GM12878 (cell line): ENCODE measurements at regions not wholly inside any gene's neighbourhood (a gene's known extent, or its start where the extent isn't known, plus 50 kb on each side); places are given as distances from the start of the nearest gene placed in this dataset.

Experiments used
- ATAC-seq: fragments of 200-7000 bp; cut with Tn5 transposase; 3 replicates; pipeline ENCODE4 v1.9.1; 2020; ENCODE audit warnings: mild to moderate bottlenecking, moderate library complexity
- BruUV-seq: library from RNA; stranded (reverse); fragments of 400-500 nt; replicated peaks from 2 replicates; lab custom pipeline; 2021; lab: Mats Ljungman, UMichigan
- CTCF ChIA-PET: fragments of 300-600 bp; sonication (Branson Sonifier 250); formaldehyde crosslinking; extraction: SDS; loops from one replicate; lab custom pipeline; 2021; ENCODE audit warnings: inconsistent platforms; lab: Yijun Ruan, JAX
- POLR2A ChIA-PET: fragments of 350-600 bp; formaldehyde crosslinking; extraction: SDS; loops from one replicate; lab custom pipeline; 2021; ENCODE audit warnings: inconsistent platforms; lab: Charles Lee
- RAD21 ChIA-PET: fragments of 300-600 bp; sonication (Branson Sonifier 250); formaldehyde crosslinking; loops from one replicate; lab custom pipeline; 2023; ENCODE audit warnings: antibody characterized with exemption; ENCODE audit not compliant: unreplicated experiment; lab: Charles Lee
- SMC1A ChIA-PET: fragments of 300-600 bp; sonication (Branson Sonifier 250); formaldehyde crosslinking; loops from one replicate; lab custom pipeline; 2023; ENCODE audit not compliant: unreplicated experiment, uncharacterized antibody; lab: Charles Lee
- DNase-seq: peaks from one replicate; pipeline ENCODE4 v3.0.0-alpha.2; 2011; ENCODE audit warnings: low read depth, low spot score
- FAIRE-seq: peaks from 3 replicates; lab custom pipeline; 2011; peaks lifted over from hg19 to GRCh38; lab: Jason Lieb, UNC
- H2AFZ ChIP-seq: 2 replicates; pipeline ENCODE4 v1.6.0; 2011; ENCODE audit warnings: low read depth, low read length, control low read depth; ENCODE audit not compliant: control insufficient read depth
- H3K27ac ChIP-seq: 2 replicates; pipeline ENCODE4 v1.5.1; 2011; ENCODE audit warnings: control low read depth; ENCODE audit not compliant: control insufficient read depth, insufficient read depth
- H3K27me3 ChIP-seq, 2 experiments: replicated peaks in 1 of 2; 2 replicates each; pipeline versions ENCODE4 v1.6.0 to v1.6.1; 2011; ENCODE audit warnings: low read length in 1 of 2; ENCODE audit not compliant: control insufficient read depth in 2 of 2, insufficient read depth in 2 of 2
- H3K36me3 ChIP-seq, 2 experiments: 2 replicates each; pipeline ENCODE4 v1.5.1; 2011; ENCODE audit warnings: low read length in 1 of 2; ENCODE audit not compliant: control insufficient read depth in 2 of 2, insufficient read depth in 2 of 2
- H3K4me1 ChIP-seq: 2 replicates; pipeline ENCODE4 v1.6.1; 2011; ENCODE audit warnings: mild to moderate bottlenecking, low read length, moderate library complexity, mixed read lengths; ENCODE audit not compliant: control insufficient read depth, insufficient read depth
- H3K4me2 ChIP-seq: 2 replicates; pipeline ENCODE4 v1.6.0; 2011; ENCODE audit warnings: control low read depth; ENCODE audit not compliant: control insufficient read depth, insufficient read depth
- H3K4me3 ChIP-seq: fragments of 200-600 bp; sonication (generic); 2 replicates; pipeline ENCODE4 v1.5.1; 2016
- H3K79me2 ChIP-seq: 2 replicates; pipeline ENCODE4 v1.6.0; 2011; ENCODE audit warnings: low read length; ENCODE audit not compliant: control insufficient read depth, insufficient read depth
- H3K9ac ChIP-seq: 2 replicates; pipeline ENCODE4 v1.8.0; 2011; ENCODE audit warnings: low read length, control low read depth, mixed read lengths; ENCODE audit not compliant: control insufficient read depth, insufficient read depth
- H3K9me3 ChIP-seq: replicated peaks from 3 replicates; pipeline ENCODE4 v1.5.1; 2011; ENCODE audit warnings: mild to moderate bottlenecking, low read length; ENCODE audit not compliant: control insufficient read depth, insufficient read depth
- H4K20me1 ChIP-seq: 2 replicates; pipeline ENCODE4 v1.6.0; 2011; ENCODE audit not compliant: control insufficient read depth, insufficient read depth
- ATF3 ChIP-seq: IDR thresholded peaks from 2 replicates; pipeline ENCODE4 v1.6.1; 2011; ENCODE audit warnings: low read depth, mild to moderate bottlenecking, low read length, moderate library complexity, borderline replicate concordance; ENCODE audit errors: extremely low read depth
- CBFB ChIP-seq: IDR thresholded peaks from 2 replicates; pipeline ENCODE4 v1.6.1; 2016; ENCODE audit warnings: antibody characterized with exemption, low read depth
- EP300 ChIP-seq, 2 experiments: fragments of 150-350 bp in 1 of 2; IDR thresholded peaks; 2 replicates each; pipeline ENCODE4 v1.6.1; 2011 to 2012; ENCODE audit warnings: low read depth in 2 of 2, low read length in 2 of 2, borderline replicate concordance in 1 of 2, improper control_type of control experiment in 1 of 2, inconsistent platforms in 1 of 2; ENCODE audit not compliant: control insufficient read depth in 1 of 2
- FOXM1 ChIP-seq: IDR thresholded peaks from 2 replicates; pipeline ENCODE4 v1.6.1; 2012; ENCODE audit warnings: low read depth, mild to moderate bottlenecking, inconsistent platforms, low read length, moderate library complexity
- HDAC6 ChIP-seq: fragments of 200-600 bp; sonication (generic); IDR thresholded peaks from one replicate; pipeline ENCODE4 v1.8.0; 2017; ENCODE audit warnings: antibody characterized with exemption; ENCODE audit not compliant: unreplicated experiment
- NR2F1 ChIP-seq: fragments of 450-650 bp; conservative IDR thresholded peaks from 2 replicates; pipeline ENCODE4 v1.6.1; 2017; ENCODE audit warnings: mild to moderate bottlenecking
- RB1 ChIP-seq: fragments of 450-650 bp; formaldehyde crosslinking; IDR thresholded peaks from 2 replicates; pipeline ENCODE4 v1.6.1; 2017; ENCODE audit warnings: mild to moderate bottlenecking, borderline replicate concordance
- RBBP5 ChIP-seq: fragments of 200-600 bp; sonication (generic); conservative IDR thresholded peaks from 2 replicates; pipeline ENCODE4 v1.6.1; 2016
- STAT1 ChIP-seq: fragments of 450-650 bp; conservative IDR thresholded peaks from 2 replicates; pipeline ENCODE4 v1.6.1; 2014; ENCODE audit warnings: antibody characterized with exemption, mild to moderate bottlenecking
- USF1 ChIP-seq: IDR thresholded peaks from 2 replicates; pipeline ENCODE4 v1.6.1; 2011; ENCODE audit warnings: borderline replicate concordance, low read depth, mild to moderate bottlenecking, moderate library complexity, mixed read lengths, low read length; ENCODE audit not compliant: insufficient read depth; ENCODE audit errors: extremely low read length
- in situ Hi-C: fragments of 300-500 bp; cut with MboI; formaldehyde crosslinking; loops from 9 replicates; pipeline ENCODE4 v1.14.3; 2018; ENCODE audit warnings: mixed read lengths
- intact Hi-C: fragments of 100-400 bp; cut with micrococcal nuclease; formaldehyde crosslinking; loops from one replicate; pipeline ENCODE4 v1.14.2; 2022; ENCODE audit not compliant: unreplicated experiment
- TF ChIP-seq, protein P1 (sequence below): fragments of 150-350 bp; IDR thresholded peaks from 2 replicates; pipeline ENCODE4 v1.6.1; 2016; ENCODE audit warnings: low read depth, low read length

GRCh38 chr9:7403028-7403389 is 396.6 kb downstream of the DMAC1 start:
- Histone ChIP-seq H3K4me2 (no peak overlapping the region), H3K9me3 (no peaks in the 10 kb centered on the region), H2AFZ (no peak overlapping the region), H3K27me3 (no peaks in the 10 kb centered on the region; a peak in 1 of 4 replicates), H3K4me1 (peaks cover 7% of the 10 kb centered on the region; the same call in 1 of the 2 replicates), H4K20me1 (no peaks in the 10 kb centered on the region), H3K27ac (no peak overlapping the region), H3K4me3 (no peak overlapping the region), H3K36me3 (no peaks in the 10 kb centered on the region), H3K9ac (no peak overlapping the region)
- ChIA-PET CTCF (interaction anchor here (1.4 to 1.6 kb wide), 2 partner anchors 9 to 135 kb away, joined by 4 to 6 read pairs; no protein-coding TSS in a partner anchor), POLR2A (no interaction called here), SMC1A (interaction anchor here (1.5 to 1.7 kb wide), 2 partner anchors 104 to 131 kb away, joined by 5 to 6 read pairs; no protein-coding TSS in a partner anchor), RAD21 (interaction anchor here (1.1 kb wide), 1 partner anchor 346 kb away, joined by 3 read pairs; no protein-coding TSS in a partner anchor)
- DNase-seq (no peak), FAIRE-seq (no peak), ATAC-seq (no peak)
- intact Hi-C loops: no loop called here
- in situ Hi-C loops: no loop called here
- no TSS peak for BruUV-seq
- TF ChIP-seq NR2F1: no peak
- no peak for TF ChIP-seq RB1
- no peak for TF ChIP-seq ATF3
- no peak for TF ChIP-seq EP300 (IDR thresholded peaks at IDR 0.05; ENCODE audit: borderline replicate concordance in 1 of 2, control insufficient read depth in 1 of 2, low read depth in 2 of 2, low read length in 2 of 2)
- TF ChIP-seq USF1: no peak
- TF ChIP-seq STAT1: no peak
- no peak for TF ChIP-seq RBBP5
- no peak for TF ChIP-seq FOXM1
- TF ChIP-seq HDAC6: no peak
- no peak for TF ChIP-seq CBFB
- TF ChIP-seq, protein P1, sequence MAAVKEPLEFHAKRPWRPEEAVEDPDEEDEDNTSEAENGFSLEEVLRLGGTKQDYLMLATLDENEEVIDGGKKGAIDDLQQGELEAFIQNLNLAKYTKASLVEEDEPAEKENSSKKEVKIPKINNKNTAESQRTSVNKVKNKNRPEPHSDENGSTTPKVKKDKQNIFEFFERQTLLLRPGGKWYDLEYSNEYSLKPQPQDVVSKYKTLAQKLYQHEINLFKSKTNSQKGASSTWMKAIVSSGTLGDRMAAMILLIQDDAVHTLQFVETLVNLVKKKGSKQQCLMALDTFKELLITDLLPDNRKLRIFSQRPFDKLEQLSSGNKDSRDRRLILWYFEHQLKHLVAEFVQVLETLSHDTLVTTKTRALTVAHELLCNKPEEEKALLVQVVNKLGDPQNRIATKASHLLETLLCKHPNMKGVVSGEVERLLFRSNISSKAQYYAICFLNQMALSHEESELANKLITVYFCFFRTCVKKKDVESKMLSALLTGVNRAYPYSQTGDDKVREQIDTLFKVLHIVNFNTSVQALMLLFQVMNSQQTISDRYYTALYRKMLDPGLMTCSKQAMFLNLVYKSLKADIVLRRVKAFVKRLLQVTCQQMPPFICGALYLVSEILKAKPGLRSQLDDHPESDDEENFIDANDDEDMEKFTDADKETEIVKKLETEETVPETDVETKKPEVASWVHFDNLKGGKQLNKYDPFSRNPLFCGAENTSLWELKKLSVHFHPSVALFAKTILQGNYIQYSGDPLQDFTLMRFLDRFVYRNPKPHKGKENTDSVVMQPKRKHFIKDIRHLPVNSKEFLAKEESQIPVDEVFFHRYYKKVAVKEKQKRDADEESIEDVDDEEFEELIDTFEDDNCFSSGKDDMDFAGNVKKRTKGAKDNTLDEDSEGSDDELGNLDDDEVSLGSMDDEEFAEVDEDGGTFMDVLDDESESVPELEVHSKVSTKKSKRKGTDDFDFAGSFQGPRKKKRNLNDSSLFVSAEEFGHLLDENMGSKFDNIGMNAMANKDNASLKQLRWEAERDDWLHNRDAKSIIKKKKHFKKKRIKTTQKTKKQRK: no peak
- TF ChIP-seq, all 136 proteins: peak for 0
- no peaks in the 10 kb centered on the region for H3K79me2 ChIP-seq
